ENCODE measurements at regions not wholly inside any gene's neighbourhood (a gene's known extent, or its start where the extent isn't known, plus 50 kb on each side); places are given as distances from the start of the nearest gene placed in this dataset.
"Not testable (repeated sequence)": the region's sequence is repeated elsewhere in the genome, so short reads cannot be mapped to it uniquely, and the experiment has no call there.

- TF ChIP-seq, protein P1, sequence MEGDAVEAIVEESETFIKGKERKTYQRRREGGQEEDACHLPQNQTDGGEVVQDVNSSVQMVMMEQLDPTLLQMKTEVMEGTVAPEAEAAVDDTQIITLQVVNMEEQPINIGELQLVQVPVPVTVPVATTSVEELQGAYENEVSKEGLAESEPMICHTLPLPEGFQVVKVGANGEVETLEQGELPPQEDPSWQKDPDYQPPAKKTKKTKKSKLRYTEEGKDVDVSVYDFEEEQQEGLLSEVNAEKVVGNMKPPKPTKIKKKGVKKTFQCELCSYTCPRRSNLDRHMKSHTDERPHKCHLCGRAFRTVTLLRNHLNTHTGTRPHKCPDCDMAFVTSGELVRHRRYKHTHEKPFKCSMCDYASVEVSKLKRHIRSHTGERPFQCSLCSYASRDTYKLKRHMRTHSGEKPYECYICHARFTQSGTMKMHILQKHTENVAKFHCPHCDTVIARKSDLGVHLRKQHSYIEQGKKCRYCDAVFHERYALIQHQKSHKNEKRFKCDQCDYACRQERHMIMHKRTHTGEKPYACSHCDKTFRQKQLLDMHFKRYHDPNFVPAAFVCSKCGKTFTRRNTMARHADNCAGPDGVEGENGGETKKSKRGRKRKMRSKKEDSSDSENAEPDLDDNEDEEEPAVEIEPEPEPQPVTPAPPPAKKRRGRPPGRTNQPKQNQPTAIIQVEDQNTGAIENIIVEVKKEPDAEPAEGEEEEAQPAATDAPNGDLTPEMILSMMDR (conservative IDR thresholded peaks at IDR 0.05; ENCODE audit: low read depth) = no peak
- H3K27ac ChIP-seq = no peak overlapping the region
- POLR2A ChIA-PET (ENCODE audit: low non-redundant PET) = no interaction called here
- CTCF ChIA-PET = no interaction called here
- no peak for DNase-seq (ENCODE audit: low spot score)
Measured at GRCh38 chr6:51027283-51028065, 208.8 kb downstream of the TFAP2B start.

GRCh38 chr6:51028276-51028675 lies 209.6 kb downstream of the TFAP2B start:
- no peak overlapping the region for H3K27ac ChIP-seq
- DNase-seq (ENCODE audit: low spot score) = peak; percentile 5
- POLR2A ChIA-PET (ENCODE audit: low non-redundant PET) = no interaction called here
- CTCF ChIA-PET = no interaction called here
- TF ChIP-seq, protein P1 (conservative IDR thresholded peaks at IDR 0.05; ENCODE audit: low read depth) = no peak

- DNase-seq (ENCODE audit: low spot score) = no peak
- CTCF ChIA-PET = no interaction called here
- no peak overlapping the region for H3K27ac ChIP-seq
- TF ChIP-seq, protein P1 (conservative IDR thresholded peaks at IDR 0.05; ENCODE audit: low read depth) = no peak
- POLR2A ChIA-PET (ENCODE audit: low non-redundant PET) = no interaction called here
Measured at GRCh38 chr6:51029561-51029960, 210.9 kb downstream of the TFAP2B start.

DNA sequence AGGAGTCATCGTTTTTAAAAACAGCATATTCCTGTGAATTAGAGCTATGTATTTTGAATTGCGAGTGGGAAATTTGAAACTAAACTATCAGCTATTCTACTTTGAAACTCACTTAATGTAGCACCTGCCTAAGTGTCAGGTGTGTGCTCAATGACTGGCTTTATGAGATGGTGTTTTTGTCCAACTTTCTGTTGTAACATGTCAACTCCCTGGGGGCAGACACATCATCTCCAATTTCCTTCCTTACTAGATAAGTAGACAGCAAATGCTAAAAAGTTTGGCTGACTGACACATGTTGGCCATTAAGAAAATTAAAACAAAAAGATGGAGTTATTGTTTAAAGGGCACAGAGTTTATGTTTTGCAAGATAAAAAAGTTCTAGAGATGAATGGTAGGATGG lies 226.9 kb downstream of the TFAP2B start:
- POLR2A ChIA-PET (ENCODE audit: low non-redundant PET) = interaction anchor here (0.5 kb wide), 1 partner anchor 611 kb away, joined by 3 read pairs; no protein-coding TSS in a partner anchor
- H3K27ac ChIP-seq = no peak overlapping the region
- DNase-seq (ENCODE audit: low spot score) = no peak
- CTCF ChIA-PET = no interaction called here
- TF ChIP-seq, protein P1 (conservative IDR thresholded peaks at IDR 0.05; ENCODE audit: low read depth) = no peak

DNA sequence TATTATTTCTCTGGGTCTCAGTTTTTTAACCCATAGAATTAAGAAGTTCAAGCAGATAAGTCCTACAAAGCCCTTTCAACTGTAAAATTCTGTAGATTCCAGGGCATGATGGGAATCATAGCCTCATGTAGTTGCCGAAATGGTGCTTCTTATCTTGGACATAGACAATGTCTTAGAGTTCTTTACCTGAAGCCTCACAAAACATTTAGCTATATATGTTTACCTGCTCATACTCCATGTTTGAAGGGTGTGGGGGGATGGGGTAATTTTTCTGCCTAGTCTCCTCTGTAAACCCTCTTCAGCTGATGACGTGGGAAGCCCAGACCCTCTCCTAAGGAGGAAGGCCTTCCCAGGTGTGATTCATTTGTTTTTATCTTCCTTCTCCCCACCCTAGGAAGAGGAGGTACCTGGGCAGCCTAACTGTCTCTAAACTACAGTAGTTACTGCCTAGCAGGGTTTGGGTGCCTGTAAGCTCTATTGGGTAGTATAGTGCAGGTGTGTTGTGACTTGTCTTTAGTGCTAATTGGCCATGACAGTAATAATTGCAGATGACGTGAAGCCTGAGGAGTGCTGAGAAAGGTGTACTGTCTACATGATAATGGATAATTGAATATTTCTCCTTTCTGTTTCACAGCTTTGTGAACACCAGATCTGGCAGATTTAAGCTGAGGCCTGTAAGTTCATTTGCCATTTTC lies 230.8 kb downstream of the TFAP2B start:
- H3K27ac ChIP-seq = no peak overlapping the region
- CTCF ChIA-PET = no interaction called here
- TF ChIP-seq, protein P1 (conservative IDR thresholded peaks at IDR 0.05; ENCODE audit: low read depth) = no peak
- DNase-seq (ENCODE audit: low spot score) = no peak
- POLR2A ChIA-PET (ENCODE audit: low non-redundant PET) = no interaction called here

GRCh38 chr6:51049983-51050877 lies 231.6 kb downstream of the TFAP2B start:
- no peak for DNase-seq (ENCODE audit: low spot score)
- TF ChIP-seq, protein P1 (conservative IDR thresholded peaks at IDR 0.05; ENCODE audit: low read depth) = no peak
- no peak overlapping the region for H3K27ac ChIP-seq
- ChIA-PET CTCF (no interaction called here), POLR2A (ENCODE audit: low non-redundant PET) (no interaction called here)

GRCh38 chr6:51052716-51053115 lies 234.0 kb downstream of the TFAP2B start:
- CTCF ChIA-PET; DNase-seq (ENCODE audit: low spot score); H3K27ac ChIP-seq; POLR2A ChIA-PET (ENCODE audit: low non-redundant PET): not testable (repeated sequence)

DNA sequence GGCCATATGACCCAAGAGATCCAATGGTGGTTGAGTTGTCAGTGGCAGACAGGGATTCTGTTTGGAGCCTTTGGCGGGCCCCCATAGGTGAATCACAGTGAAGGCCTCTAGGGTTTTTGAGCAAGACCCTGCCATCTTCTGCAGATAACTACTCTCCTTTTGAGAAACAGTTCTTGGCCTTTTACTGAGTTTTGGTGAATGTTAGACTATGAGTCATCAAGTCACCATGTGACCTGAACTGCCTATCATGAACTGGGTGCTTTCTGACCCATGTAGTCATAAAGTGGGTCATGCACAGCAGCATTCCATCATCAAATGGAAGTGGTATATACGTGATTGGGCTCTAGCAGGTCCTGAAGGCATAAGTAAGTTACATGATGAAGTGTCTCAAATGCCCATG lies 236.6 kb downstream of the TFAP2B start:
- H3K27ac ChIP-seq; CTCF ChIA-PET; DNase-seq (ENCODE audit: low spot score); POLR2A ChIA-PET (ENCODE audit: low non-redundant PET): not testable (repeated sequence)
